Esophagus muscularis mucosa (tissue), 4 donors: ENCODE measurements at regions not wholly inside any gene's neighbourhood (a gene's known extent, or its start where the extent isn't known, plus 50 kb on each side); places are given as distances from the start of the nearest gene placed in this dataset.

ENCODE experiments used
- DNase-seq: peaks from one replicate; pipeline ENCODE4 v3.0.0-alpha.2; 2017; ENCODE audit errors: extremely low spot score
- H3K27ac ChIP-seq, 4 donors: fragments of 200-600 bp; sonication (generic); replicated peaks in 1 of 4; 1 replicate in 3 of 4; 2 replicates in 1 of 4; pipeline ENCODE4 v1.5.1; 2016 to 2019; ENCODE audit warnings: mild to moderate bottlenecking in 1 of 4
- H3K27me3 ChIP-seq, 4 donors: fragments of 200-600 bp; sonication (generic); one replicate each; pipeline versions ENCODE4 v1.5.1 to v1.6.0; 2016 to 2019
- H3K36me3 ChIP-seq, 4 donors: fragments of 200-600 bp; sonication (generic); one replicate each; pipeline ENCODE4 v1.5.1; 2016 to 2019
- H3K4me1 ChIP-seq, 4 donors: fragments of 200-600 bp; sonication (generic); one replicate each; pipeline ENCODE4 v1.5.1; 2016 to 2019
- H3K4me3 ChIP-seq, 4 donors: fragments of 200-600 bp; sonication (generic); 1 replicate in 2 of 4; 2 replicates in 2 of 4; pipeline ENCODE4 v1.5.1; 2016 to 2019; ENCODE audit warnings: mild to moderate bottlenecking in 4 of 4, moderate library complexity in 1 of 4
- H3K9me3 ChIP-seq, 4 donors: fragments of 200-600 bp; sonication (generic); 1 replicate in 3 of 4; 2 replicates in 1 of 4; pipeline ENCODE4 v1.5.1; 2016 to 2019
- EP300 ChIP-seq: sonication (generic); formaldehyde crosslinking; IDR thresholded peaks from one replicate; pipeline ENCODE4 v1.6.1; 2017; ENCODE audit warnings: antibody characterized with exemption
- POLR2A ChIP-seq: fragments of 450-650 bp; IDR thresholded peaks from one replicate; pipeline ENCODE4 v1.6.1; 2017; ENCODE audit warnings: antibody characterized with exemption, moderate library complexity, mild to moderate bottlenecking, low read depth
- POLR2AphosphoS5 ChIP-seq, 2 donors: sonication (generic); formaldehyde crosslinking; IDR thresholded peaks; one replicate each; pipeline ENCODE4 v1.6.1; 2017; ENCODE audit warnings: antibody characterized with exemption in 2 of 2
- WGBS: methylation state at CpG from one replicate; pipeline ENCODE4 v1.1.5; 2018; 5-methylcytosine and 5-hydroxymethylcytosine counted together
- intact Hi-C: fragments of 100-400 bp; cut with DNase I; formaldehyde crosslinking; loops from one replicate; pipeline ENCODE4 v1.15.1; 2023
- TF ChIP-seq, protein P1 (sequence below), 3 experiments: fragments of 200-600 bp in 2 of 3; fragments of 450-650 bp in 1 of 3; sonication (generic) in 2 of 3; IDR thresholded peaks; one replicate each; pipeline ENCODE4 v1.5.1; 2017 to 2019; ENCODE audit warnings: antibody characterized with exemption in 3 of 3, mild to moderate bottlenecking in 2 of 3, moderate library complexity in 1 of 3

GRCh38 chr2:144244938-144245337 is 275.0 kb downstream of the ZEB2 start:
- Histone ChIP-seq H3K4me1 (peaks cover 0 to 3% (median 0%) of the 10 kb centered on the region in 4 donors), H3K4me3 (no peak overlapping the region), H3K27me3 (no peaks in the 10 kb centered on the region), H3K27ac (no peak overlapping the region), H3K9me3 (no peaks in the 10 kb centered on the region), H3K36me3 (no peaks in the 10 kb centered on the region)
- DNase-seq, result no peak
- intact Hi-C loops, result no loop called here
- TF ChIP-seq POLR2AphosphoS5 (IDR thresholded peaks at IDR 0.05) (no peak), EP300 (no peak), POLR2A (no peak)
- TF ChIP-seq, protein P1, sequence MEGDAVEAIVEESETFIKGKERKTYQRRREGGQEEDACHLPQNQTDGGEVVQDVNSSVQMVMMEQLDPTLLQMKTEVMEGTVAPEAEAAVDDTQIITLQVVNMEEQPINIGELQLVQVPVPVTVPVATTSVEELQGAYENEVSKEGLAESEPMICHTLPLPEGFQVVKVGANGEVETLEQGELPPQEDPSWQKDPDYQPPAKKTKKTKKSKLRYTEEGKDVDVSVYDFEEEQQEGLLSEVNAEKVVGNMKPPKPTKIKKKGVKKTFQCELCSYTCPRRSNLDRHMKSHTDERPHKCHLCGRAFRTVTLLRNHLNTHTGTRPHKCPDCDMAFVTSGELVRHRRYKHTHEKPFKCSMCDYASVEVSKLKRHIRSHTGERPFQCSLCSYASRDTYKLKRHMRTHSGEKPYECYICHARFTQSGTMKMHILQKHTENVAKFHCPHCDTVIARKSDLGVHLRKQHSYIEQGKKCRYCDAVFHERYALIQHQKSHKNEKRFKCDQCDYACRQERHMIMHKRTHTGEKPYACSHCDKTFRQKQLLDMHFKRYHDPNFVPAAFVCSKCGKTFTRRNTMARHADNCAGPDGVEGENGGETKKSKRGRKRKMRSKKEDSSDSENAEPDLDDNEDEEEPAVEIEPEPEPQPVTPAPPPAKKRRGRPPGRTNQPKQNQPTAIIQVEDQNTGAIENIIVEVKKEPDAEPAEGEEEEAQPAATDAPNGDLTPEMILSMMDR (IDR thresholded peaks at IDR 0.05), result no peak

DNA sequence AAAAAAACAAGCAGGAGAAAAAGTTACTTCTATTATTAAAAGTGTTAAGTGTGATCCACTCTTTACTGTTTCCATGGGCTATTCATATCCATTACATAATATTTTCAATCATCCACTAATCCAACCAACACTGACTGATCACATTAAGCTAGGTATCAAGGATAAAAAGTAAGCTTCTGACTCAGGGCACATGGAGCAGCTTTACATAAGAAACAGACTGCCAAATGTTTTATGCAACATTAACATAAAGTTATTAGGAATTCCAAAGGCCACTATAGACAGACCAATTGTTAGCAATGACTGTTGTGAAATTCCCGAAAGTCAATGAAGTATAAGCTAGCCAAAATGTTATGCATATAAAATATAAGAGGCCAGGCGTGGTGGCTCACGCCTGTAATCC is 277.6 kb downstream of the ZEB2 start:
- 93% methylated on average over 3 of the region's 3 CpGs for WGBS
- Histone ChIP-seq H3K9me3 (no peaks in the 10 kb centered on the region), H3K36me3 (no peaks in the 10 kb centered on the region), H3K27me3 (no peaks in the 10 kb centered on the region), H3K4me1 (peaks cover 0 to 5% (median 2%) of the 10 kb centered on the region in 4 donors), H3K4me3 (no peak overlapping the region), H3K27ac (no peak overlapping the region)
- intact Hi-C loops, result no loop called here
- DNase-seq, result no peak
- TF ChIP-seq POLR2AphosphoS5 (IDR thresholded peaks at IDR 0.05) (no peak), POLR2A (no peak), EP300 (no peak)
- TF ChIP-seq, protein P1 (IDR thresholded peaks at IDR 0.05), result no peak

- no peaks in the 10 kb centered on the region for H3K27me3 ChIP-seq
These were observed 278.1 kb downstream of the ZEB2 start for GRCh38 chr2:144241801-144242200.

GRCh38 chr2:144240656-144241339 is 279.1 kb downstream of the ZEB2 start:
- no peak overlapping the region for H3K27ac ChIP-seq
- H3K4me1 ChIP-seq, result peaks cover 0 to 5% (median 2%) of the 10 kb centered on the region in 4 donors

More at GRCh38 chr2:144241801-144242200, 278.1 kb downstream of the ZEB2 start:
- no peak for DNase-seq
- WGBS, result 84% methylated on average over 1 of the region's 1 CpG
- no peaks in the 10 kb centered on the region for H3K36me3 ChIP-seq
- H3K9me3 ChIP-seq, result no peaks in the 10 kb centered on the region
- H3K4me1 ChIP-seq, result peaks cover 0 to 5% (median 2%) of the 10 kb centered on the region in 4 donors
- intact Hi-C loops, result no loop called here
- TF ChIP-seq, protein P1 (IDR thresholded peaks at IDR 0.05), result no peak
- TF ChIP-seq EP300 (no peak), POLR2AphosphoS5 (IDR thresholded peaks at IDR 0.05) (no peak), POLR2A (no peak)
- no peak overlapping the region for H3K4me3 ChIP-seq
- H3K27ac ChIP-seq, result no peak overlapping the region

More at GRCh38 chr2:144240656-144241339, 279.1 kb downstream of the ZEB2 start:
- H3K9me3 ChIP-seq, result no peaks in the 10 kb centered on the region
- 73% methylated on average over 3 of the region's 3 CpGs for WGBS
- no peak for DNase-seq
- no peak overlapping the region for H3K4me3 ChIP-seq
- intact Hi-C loops, result no loop called here
- H3K36me3 ChIP-seq, result no peaks in the 10 kb centered on the region
- no peaks in the 10 kb centered on the region for H3K27me3 ChIP-seq
- TF ChIP-seq, protein P1 (IDR thresholded peaks at IDR 0.05), result no peak
- TF ChIP-seq POLR2AphosphoS5 (IDR thresholded peaks at IDR 0.05) (no peak), POLR2A (no peak), EP300 (no peak)
